ENCODE measurements at regions not wholly inside any gene's neighbourhood (a gene's known extent, or its start where the extent isn't known, plus 50 kb on each side); places are given as distances from the start of the nearest gene placed in this dataset.

GRCh38 chr3:31235062-31235700 is 297.5 kb upstream of the STT3B start:
- H4K20me1 ChIP-seq (ENCODE audit: insufficient read depth, low read length, poor library complexity, severe bottlenecking), result no peaks in the 10 kb centered on the region
- peaks cover 8% of the 10 kb centered on the region for H3F3A ChIP-seq (ENCODE audit: low read depth)
- H3K79me2 ChIP-seq (ENCODE audit: insufficient read depth, low read length), result peaks cover 45% of the 10 kb centered on the region
- H3K9ac ChIP-seq (ENCODE audit: low read depth, low read length, poor library complexity, severe bottlenecking), result peak overlapping the region; percentile 44
- H3K9me3 ChIP-seq (ENCODE audit: insufficient read depth, low read depth, low read length), result no peaks in the 10 kb centered on the region
- no peak for TF ChIP-seq EZH2phosphoT487 (IDR thresholded peaks at IDR 0.05; ENCODE audit: borderline replicate concordance)
- TF ChIP-seq CTCF (conservative IDR thresholded peaks at IDR 0.05; ENCODE audit: low read length), result no peak
- H2AFZ ChIP-seq (ENCODE audit: low read length), result no peak overlapping the region
- no peaks in the 10 kb centered on the region for H3K27me3 ChIP-seq (ENCODE audit: insufficient read depth, low read length, poor library complexity, severe bottlenecking)
- H3K4me1 ChIP-seq (ENCODE audit: insufficient read depth, low read length, poor library complexity, severe bottlenecking), result peaks cover 73% of the 10 kb centered on the region
- H3K9me2 ChIP-seq (replicated peaks; ENCODE audit: low read depth, low read length), result no peaks in the 10 kb centered on the region
- peak overlapping the region; percentile 5 for H3K4me2 ChIP-seq (ENCODE audit: low read depth, low read length, poor library complexity, severe bottlenecking)
- no peaks in the 10 kb centered on the region for H3K36me3 ChIP-seq (ENCODE audit: insufficient read depth, low read length)
- H3K4me3 ChIP-seq (ENCODE audit: low read length, poor library complexity, severe bottlenecking), result no peak overlapping the region

- no peak overlapping the region for H3K4me2 ChIP-seq (ENCODE audit: low read depth, low read length, poor library complexity, severe bottlenecking)
- no peaks in the 10 kb centered on the region for H4K20me1 ChIP-seq (ENCODE audit: insufficient read depth, low read length, poor library complexity, severe bottlenecking)
- H3K4me1 ChIP-seq (ENCODE audit: insufficient read depth, low read length, poor library complexity, severe bottlenecking), result peaks cover 71% of the 10 kb centered on the region
- no peak overlapping the region for H2AFZ ChIP-seq (ENCODE audit: low read length)
- no peaks in the 10 kb centered on the region for H3F3A ChIP-seq (ENCODE audit: low read depth)
- TF ChIP-seq EZH2phosphoT487 (IDR thresholded peaks at IDR 0.05; ENCODE audit: borderline replicate concordance), result no peak
- H3K36me3 ChIP-seq (ENCODE audit: insufficient read depth, low read length), result no peaks in the 10 kb centered on the region
- no peaks in the 10 kb centered on the region for H3K9me2 ChIP-seq (replicated peaks; ENCODE audit: low read depth, low read length)
- H3K9ac ChIP-seq (ENCODE audit: low read depth, low read length, poor library complexity, severe bottlenecking), result no peak overlapping the region
- H3K79me2 ChIP-seq (ENCODE audit: insufficient read depth, low read length), result peaks cover 24% of the 10 kb centered on the region
- H3K27me3 ChIP-seq (ENCODE audit: insufficient read depth, low read length, poor library complexity, severe bottlenecking), result no peaks in the 10 kb centered on the region
- no peak overlapping the region for H3K4me3 ChIP-seq (ENCODE audit: low read length, poor library complexity, severe bottlenecking)
- no peaks in the 10 kb centered on the region for H3K9me3 ChIP-seq (ENCODE audit: insufficient read depth, low read depth, low read length)
Measured at GRCh38 chr3:31237887-31238286, 294.8 kb upstream of the STT3B start.

GRCh38 chr3:31240013-31240412 is 292.7 kb upstream of the STT3B start:
- Histone ChIP-seq H3K4me1 (ENCODE audit: insufficient read depth, low read length, poor library complexity, severe bottlenecking) (peaks cover 66% of the 10 kb centered on the region), H2AFZ (ENCODE audit: low read length) (no peak overlapping the region)

More at GRCh38 chr3:31240013-31240412, 292.7 kb upstream of the STT3B start:
- H3K9me3 ChIP-seq (ENCODE audit: insufficient read depth, low read depth, low read length), result no peaks in the 10 kb centered on the region
- no peak overlapping the region for H3K9ac ChIP-seq (ENCODE audit: low read depth, low read length, poor library complexity, severe bottlenecking)
- H3K9me2 ChIP-seq (replicated peaks; ENCODE audit: low read depth, low read length), result no peaks in the 10 kb centered on the region
- H4K20me1 ChIP-seq (ENCODE audit: insufficient read depth, low read length, poor library complexity, severe bottlenecking), result no peaks in the 10 kb centered on the region
- no peaks in the 10 kb centered on the region for H3F3A ChIP-seq (ENCODE audit: low read depth)
- H3K36me3 ChIP-seq (ENCODE audit: insufficient read depth, low read length), result no peaks in the 10 kb centered on the region
- peaks cover 23% of the 10 kb centered on the region for H3K79me2 ChIP-seq (ENCODE audit: insufficient read depth, low read length)
- no peaks in the 10 kb centered on the region for H3K27me3 ChIP-seq (ENCODE audit: insufficient read depth, low read length, poor library complexity, severe bottlenecking)
- TF ChIP-seq CTCF (conservative IDR thresholded peaks at IDR 0.05; ENCODE audit: low read length) (no peak), EZH2phosphoT487 (IDR thresholded peaks at IDR 0.05; ENCODE audit: borderline replicate concordance) (no peak)
- no peak overlapping the region for H3K4me3 ChIP-seq (ENCODE audit: low read length, poor library complexity, severe bottlenecking)
- no peak overlapping the region for H3K4me2 ChIP-seq (ENCODE audit: low read depth, low read length, poor library complexity, severe bottlenecking)

Measured in Loucy (cell line).